SK-N-SH (cell line): ENCODE measurements at regions not wholly inside any gene's neighbourhood (a gene's known extent, or its start where the extent isn't known, plus 50 kb on each side); places are given as distances from the start of the nearest gene placed in this dataset.

Source experiments
- CTCF ChIA-PET: fragments of 300-600, 350-600 bp; formaldehyde crosslinking; extraction: SDS; loops from one replicate; lab custom pipeline; 2021; lab: Yijun Ruan, JAX
- POLR2A ChIA-PET: fragments of 350-600 bp; sonication (Branson Sonifier 250); formaldehyde crosslinking; extraction: SDS; loops from one replicate; lab custom pipeline; 2020; ENCODE audit warnings: antibody characterized with exemption, inconsistent platforms; lab: Yijun Ruan, JAX
- DNase-seq: peaks from one replicate; pipeline ENCODE4 v3.0.0; 2012
- H2AFZ ChIP-seq: fragments of 200-600 bp; sonication (generic); 2 replicates; pipeline ENCODE4 v1.8.1; 2016; ENCODE audit warnings: antibody characterized with exemption, mild to moderate bottlenecking, low read depth
- H3F3A ChIP-seq: fragments of 200-600 bp; sonication (generic); replicated peaks from 2 replicates; pipeline ENCODE3; 2016; ENCODE audit warnings: antibody characterized with exemption, mild to moderate bottlenecking; ENCODE audit not compliant: insufficient read depth
- H3K27ac ChIP-seq, 2 experiments: fragments of 200-500 bp in 1 of 2; fragments of 200-600 bp in 1 of 2; sonication (Bioruptor generic) in 1 of 2; sonication (generic), shearing (Covaris generic) in 1 of 2; 2 replicates each; pipeline versions ENCODE4 v1.5.1 to v1.6.1; 2014 to 2016; ENCODE audit warnings: low read depth in 2 of 2, inconsistent platforms in 1 of 2, low read length in 1 of 2, mild to moderate bottlenecking in 1 of 2, mixed read lengths in 1 of 2
- H3K27me3 ChIP-seq: fragments of 200-600 bp; sonication (generic), shearing (Covaris generic); 2 replicates; pipeline ENCODE4 v1.6.1; 2016; ENCODE audit warnings: mixed run types; ENCODE audit not compliant: insufficient read depth
- H3K36me3 ChIP-seq, 2 experiments: fragments of 200-500 bp in 1 of 2; fragments of 200-600 bp in 1 of 2; sonication (Bioruptor generic) in 1 of 2; sonication (generic) in 1 of 2; replicated peaks in 1 of 2; 2 replicates each; pipeline versions ENCODE3 to v1.5.1; 2014 to 2016; ENCODE audit warnings: low read length in 1 of 2, mild to moderate bottlenecking in 1 of 2; ENCODE audit not compliant: insufficient read depth in 2 of 2, control insufficient read depth in 1 of 2
- H3K4me1 ChIP-seq, 2 experiments: fragments of 200-500 bp in 1 of 2; fragments of 200-600 bp in 1 of 2; sonication (Bioruptor generic) in 1 of 2; sonication (generic), shearing (Covaris generic) in 1 of 2; 2 replicates each; pipeline versions ENCODE4 v1.5.1 to v1.6.1; 2014 to 2016; ENCODE audit warnings: low read depth in 1 of 2, low read length in 1 of 2, mixed run types in 1 of 2; ENCODE audit not compliant: insufficient read depth in 2 of 2, control insufficient read depth in 1 of 2
- H3K4me2 ChIP-seq: fragments of 200-600 bp; sonication (generic), shearing (Covaris generic); 2 replicates; pipeline ENCODE4 v1.6.1; 2017; ENCODE audit warnings: mixed run types
- H3K4me3 ChIP-seq, 2 experiments: fragments of 200-500 bp in 1 of 2; fragments of 200-600 bp in 1 of 2; sonication (Bioruptor generic) in 1 of 2; sonication (generic), shearing (Covaris generic) in 1 of 2; 2 replicates each; pipeline versions ENCODE4 v1.5.1 to v1.8.1; 2014 to 2016; ENCODE audit warnings: low read depth in 2 of 2, inconsistent platforms in 1 of 2, low read length in 1 of 2, mild to moderate bottlenecking in 1 of 2, mixed read lengths in 1 of 2, moderate library complexity in 1 of 2
- H3K79me2 ChIP-seq: fragments of 200-600 bp; sonication (generic); 2 replicates; pipeline ENCODE4 v1.8.1; 2017; ENCODE audit warnings: mild to moderate bottlenecking; ENCODE audit not compliant: insufficient read depth
- H3K9ac ChIP-seq: fragments of 200-600 bp; sonication (generic); 2 replicates; pipeline ENCODE4 v1.6.1; 2017; ENCODE audit warnings: mixed run types
- H3K9me2 ChIP-seq: fragments of 200-600 bp; sonication (generic); 2 replicates; pipeline ENCODE4 v1.6.1; 2017; ENCODE audit warnings: mixed run types
- H3K9me3 ChIP-seq: fragments of 200-600 bp; sonication (generic); 2 replicates; pipeline ENCODE4 v1.6.1; 2017; ENCODE audit warnings: mixed run types, mild to moderate bottlenecking, moderate library complexity
- H4K20me1 ChIP-seq: fragments of 200-600 bp; sonication (generic); 2 replicates; pipeline ENCODE4 v1.6.1; 2017; ENCODE audit warnings: mild to moderate bottlenecking, mixed run types; ENCODE audit not compliant: insufficient read depth
- CTCF ChIP-seq: fragments of 200-600 bp; sonication (generic); IDR thresholded peaks from 2 replicates; pipeline ENCODE4 v1.6.1; 2017; ENCODE audit warnings: antibody characterized with exemption, mild to moderate bottlenecking, moderate library complexity
- EZH2phosphoT487 ChIP-seq: fragments of 200-600 bp; sonication (generic); IDR thresholded peaks from 2 replicates; pipeline ENCODE4 v1.6.1; 2017; ENCODE audit warnings: low read depth, mixed run types, mild to moderate bottlenecking, antibody characterized with exemption, moderate library complexity, borderline replicate concordance
- FOSL2 ChIP-seq: IDR thresholded peaks from 2 replicates; pipeline ENCODE4 v1.4.0; 2012; ENCODE audit warnings: low read depth, mild to moderate bottlenecking, moderate library complexity, borderline replicate concordance
- FOXJ3 ChIP-seq: sonication (generic); formaldehyde crosslinking; IDR thresholded peaks from 2 replicates; pipeline ENCODE4 v1.5.1; 2020; ENCODE audit warnings: mild to moderate bottlenecking, missing genetic modification reagents
- FOXM1 ChIP-seq: IDR thresholded peaks from 2 replicates; pipeline ENCODE4 v1.4.0; 2012; ENCODE audit warnings: low read depth, mild to moderate bottlenecking
- JUND ChIP-seq: IDR thresholded peaks from 2 replicates; pipeline ENCODE4 v1.4.0; 2012
- NFIC ChIP-seq: IDR thresholded peaks from 2 replicates; pipeline ENCODE4 v1.4.0; 2012; ENCODE audit warnings: borderline replicate concordance
- POLR2AphosphoS5 ChIP-seq: IDR thresholded peaks from 2 replicates; pipeline ENCODE4 v1.6.1; 2012; ENCODE audit warnings: low read depth, low read length
- RAD21 ChIP-seq: IDR thresholded peaks from 2 replicates; pipeline ENCODE4 v1.6.1; 2012; ENCODE audit warnings: mild to moderate bottlenecking, low read length
- RCOR1 ChIP-seq: fragments of 150-350 bp; IDR thresholded peaks from 2 replicates; pipeline ENCODE4 v1.6.1; 2017; ENCODE audit warnings: antibody characterized with exemption, low read length
- RXRA ChIP-seq: IDR thresholded peaks from 2 replicates; pipeline ENCODE4 v1.4.0; 2012; ENCODE audit warnings: low read depth, mild to moderate bottlenecking, borderline replicate concordance
- TAF1 ChIP-seq: IDR thresholded peaks from 2 replicates; pipeline ENCODE4 v1.6.1; 2012; ENCODE audit warnings: low read depth, mild to moderate bottlenecking, low read length, moderate library complexity, borderline replicate concordance
- TCF12 ChIP-seq: IDR thresholded peaks from 2 replicates; pipeline ENCODE4 v1.4.0; 2012
- USF2 ChIP-seq: fragments of 150-350 bp; IDR thresholded peaks from 2 replicates; pipeline ENCODE4 v1.6.1; 2017; ENCODE audit warnings: antibody characterized with exemption, low read length, low read depth, borderline replicate concordance
- YY1 ChIP-seq: IDR thresholded peaks from 2 replicates; pipeline ENCODE4 v1.4.0; 2012; ENCODE audit warnings: low read depth, mild to moderate bottlenecking
- WGBS: methylation state at CpG from one replicate; pipeline ENCODE4 v1.1.6; 2017; ENCODE audit warnings: low lambda C conversion rate; 5-methylcytosine and 5-hydroxymethylcytosine counted together
- TF ChIP-seq, protein P1 (sequence below): IDR thresholded peaks from 2 replicates; pipeline ENCODE4 v1.6.1; 2012; ENCODE audit warnings: mild to moderate bottlenecking, low read depth, low read length, moderate library complexity
- TF ChIP-seq, protein P2 (sequence below): IDR thresholded peaks from 2 replicates; pipeline ENCODE4; 2012
- TF ChIP-seq, protein P3 (sequence below): fragments of 150-350 bp; IDR thresholded peaks from 2 replicates; pipeline ENCODE4 v1.6.1; 2016; ENCODE audit warnings: mild to moderate bottlenecking, low read depth, low read length

- Histone ChIP-seq H3K36me3 (no peaks in the 10 kb centered on the region), H3K79me2 (no peaks in the 10 kb centered on the region), H3K9me2 (no peaks in the 10 kb centered on the region), H3K27me3 (no peaks in the 10 kb centered on the region), H2AFZ (0 out of 2 replicates have a peak overlapping the region, but pooled peaks have one; percentile 84), H3K9ac (no peak overlapping the region), H3K4me1 (peaks cover 5% of the 10 kb centered on the region in 2 experiments; a peak in 2 of 4 replicates), H4K20me1 (no peaks in the 10 kb centered on the region), H3F3A (peaks cover 18% of the 10 kb centered on the region), H3K27ac (peak overlapping the region in 1 of 2 experiments; percentile 89; a peak in 2 of 4 replicates), H3K9me3 (no peaks in the 10 kb centered on the region), H3K4me3 (no peak overlapping the region), H3K4me2 (no peak overlapping the region)
- WGBS: 96% methylated on average over 3 of the region's 3 CpGs
- TF ChIP-seq YY1: no peak
- no peak for TF ChIP-seq TCF12
- no peak for TF ChIP-seq RAD21
- no peak for TF ChIP-seq NFIC
- DNase-seq: no peak
- POLR2A ChIA-PET: no interaction called here
- CTCF ChIA-PET: interaction anchor here (1.4 kb wide), 1 partner anchor 74 kb away, joined by 3 read pairs; no protein-coding TSS in a partner anchor
Observed at GRCh38 chr4:181951265-181951664, 291.9 kb upstream of the TENM3 start.

- Histone ChIP-seq H3K27ac (peak overlapping the region; percentile 69 to 89), H3K4me1 (peaks cover 5% of the 10 kb centered on the region in 2 experiments; a peak in 3 of 4 replicates), H3K9ac (peak overlapping the region; percentile 33; the same call in 1 of the 2 replicates), H3K9me2 (no peaks in the 10 kb centered on the region), H3K4me3 (no peak overlapping the region), H3K36me3 (no peaks in the 10 kb centered on the region), H3K9me3 (no peaks in the 10 kb centered on the region), H3K4me2 (peak overlapping the region; percentile 35), H3F3A (peaks cover 18% of the 10 kb centered on the region), H2AFZ (peak overlapping the region; percentile 84), H4K20me1 (no peaks in the 10 kb centered on the region), H3K79me2 (no peaks in the 10 kb centered on the region), H3K27me3 (no peaks in the 10 kb centered on the region)
- ChIA-PET CTCF (no interaction called here), POLR2A (no interaction called here)
- DNase-seq: no peak
- WGBS: 14% methylated on average over 7 of the region's 7 CpGs
- TF ChIP-seq RXRA (no peak), POLR2AphosphoS5 (no peak), RCOR1 (no peak), TAF1 (no peak), NFIC (peak; percentile 80), USF2 (no peak), FOXJ3 (CRISPR knock-in tag) (no peak), FOXM1 (no peak), JUND (peak; percentile 47; the same call in 1 of the 2 replicates), TCF12 (peak; percentile 35; the same call in 1 of the 2 replicates), FOSL2 (peak; percentile 61; the same call in 1 of the 2 replicates), CTCF (no peak), EZH2phosphoT487 (no peak)
- TF ChIP-seq, protein P1, sequence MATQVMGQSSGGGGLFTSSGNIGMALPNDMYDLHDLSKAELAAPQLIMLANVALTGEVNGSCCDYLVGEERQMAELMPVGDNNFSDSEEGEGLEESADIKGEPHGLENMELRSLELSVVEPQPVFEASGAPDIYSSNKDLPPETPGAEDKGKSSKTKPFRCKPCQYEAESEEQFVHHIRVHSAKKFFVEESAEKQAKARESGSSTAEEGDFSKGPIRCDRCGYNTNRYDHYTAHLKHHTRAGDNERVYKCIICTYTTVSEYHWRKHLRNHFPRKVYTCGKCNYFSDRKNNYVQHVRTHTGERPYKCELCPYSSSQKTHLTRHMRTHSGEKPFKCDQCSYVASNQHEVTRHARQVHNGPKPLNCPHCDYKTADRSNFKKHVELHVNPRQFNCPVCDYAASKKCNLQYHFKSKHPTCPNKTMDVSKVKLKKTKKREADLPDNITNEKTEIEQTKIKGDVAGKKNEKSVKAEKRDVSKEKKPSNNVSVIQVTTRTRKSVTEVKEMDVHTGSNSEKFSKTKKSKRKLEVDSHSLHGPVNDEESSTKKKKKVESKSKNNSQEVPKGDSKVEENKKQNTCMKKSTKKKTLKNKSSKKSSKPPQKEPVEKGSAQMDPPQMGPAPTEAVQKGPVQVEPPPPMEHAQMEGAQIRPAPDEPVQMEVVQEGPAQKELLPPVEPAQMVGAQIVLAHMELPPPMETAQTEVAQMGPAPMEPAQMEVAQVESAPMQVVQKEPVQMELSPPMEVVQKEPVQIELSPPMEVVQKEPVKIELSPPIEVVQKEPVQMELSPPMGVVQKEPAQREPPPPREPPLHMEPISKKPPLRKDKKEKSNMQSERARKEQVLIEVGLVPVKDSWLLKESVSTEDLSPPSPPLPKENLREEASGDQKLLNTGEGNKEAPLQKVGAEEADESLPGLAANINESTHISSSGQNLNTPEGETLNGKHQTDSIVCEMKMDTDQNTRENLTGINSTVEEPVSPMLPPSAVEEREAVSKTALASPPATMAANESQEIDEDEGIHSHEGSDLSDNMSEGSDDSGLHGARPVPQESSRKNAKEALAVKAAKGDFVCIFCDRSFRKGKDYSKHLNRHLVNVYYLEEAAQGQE: no peak
- TF ChIP-seq, protein P2, sequence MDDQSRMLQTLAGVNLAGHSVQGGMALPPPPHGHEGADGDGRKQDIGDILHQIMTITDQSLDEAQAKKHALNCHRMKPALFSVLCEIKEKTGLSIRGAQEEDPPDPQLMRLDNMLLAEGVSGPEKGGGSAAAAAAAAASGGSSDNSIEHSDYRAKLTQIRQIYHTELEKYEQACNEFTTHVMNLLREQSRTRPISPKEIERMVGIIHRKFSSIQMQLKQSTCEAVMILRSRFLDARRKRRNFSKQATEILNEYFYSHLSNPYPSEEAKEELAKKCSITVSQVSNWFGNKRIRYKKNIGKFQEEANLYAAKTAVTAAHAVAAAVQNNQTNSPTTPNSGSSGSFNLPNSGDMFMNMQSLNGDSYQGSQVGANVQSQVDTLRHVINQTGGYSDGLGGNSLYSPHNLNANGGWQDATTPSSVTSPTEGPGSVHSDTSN: peak; percentile 39; the same call in 1 of the 2 replicates
- TF ChIP-seq, protein P3, sequence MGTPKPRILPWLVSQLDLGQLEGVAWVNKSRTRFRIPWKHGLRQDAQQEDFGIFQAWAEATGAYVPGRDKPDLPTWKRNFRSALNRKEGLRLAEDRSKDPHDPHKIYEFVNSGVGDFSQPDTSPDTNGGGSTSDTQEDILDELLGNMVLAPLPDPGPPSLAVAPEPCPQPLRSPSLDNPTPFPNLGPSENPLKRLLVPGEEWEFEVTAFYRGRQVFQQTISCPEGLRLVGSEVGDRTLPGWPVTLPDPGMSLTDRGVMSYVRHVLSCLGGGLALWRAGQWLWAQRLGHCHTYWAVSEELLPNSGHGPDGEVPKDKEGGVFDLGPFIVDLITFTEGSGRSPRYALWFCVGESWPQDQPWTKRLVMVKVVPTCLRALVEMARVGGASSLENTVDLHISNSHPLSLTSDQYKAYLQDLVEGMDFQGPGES: no peak
Observed at GRCh38 chr4:181952478-181952877, 290.7 kb upstream of the TENM3 start.
